Stimulated activated naive B cell treated with anti-CD40 and anti-IgM and Interleukin-4, amounts not matched to agents 10 μg/mL and 1 μg/mL and 100 μg/mL, for 72 hours (primary cell): ENCODE measurements at regions not wholly inside any gene's neighbourhood (a gene's known extent, or its start where the extent isn't known, plus 50 kb on each side); places are given as distances from the start of the nearest gene placed in this dataset.

ENCODE experiments used
- ATAC-seq, 2 donors: fragments of 150-1000 bp; cut with Tn5 transposase; replicated peaks; 2 replicates each; pipeline ENCODE4 v1.10.0; 2021; ENCODE audit warnings: moderate library complexity in 1 of 2
- DNase-seq: peaks from one replicate; pipeline ENCODE4 v3.0.0; 2021
- H3K27ac Mint-ChIP-seq: one replicate; pipeline ENCODE4 v1.8.0; 2022; ENCODE audit warnings: mild to moderate bottlenecking, mixed read lengths
- H3K27me3 Mint-ChIP-seq, 2 donors: one replicate each; pipeline ENCODE4 v1.8.0; 2022; ENCODE audit warnings: mixed read lengths in 2 of 2
- H3K36me3 Mint-ChIP-seq, 2 donors: one replicate each; pipeline ENCODE4 v1.8.0; 2022; ENCODE audit warnings: mixed read lengths in 2 of 2, mild to moderate bottlenecking in 1 of 2
- H3K4me1 Mint-ChIP-seq, 2 donors: one replicate each; pipeline ENCODE4 v1.8.0; 2022; ENCODE audit warnings: mixed read lengths in 2 of 2, mild to moderate bottlenecking in 1 of 2
- H3K4me3 Mint-ChIP-seq, 2 donors: one replicate each; pipeline ENCODE4 v1.8.0; 2022; ENCODE audit warnings: mild to moderate bottlenecking in 2 of 2, mixed read lengths in 2 of 2, moderate library complexity in 1 of 2
- H3K9me3 Mint-ChIP-seq, 2 donors: one replicate each; pipeline ENCODE4 v1.8.0; 2022; ENCODE audit warnings: mixed read lengths in 2 of 2, mild to moderate bottlenecking in 1 of 2

- DNase-seq (no peak), ATAC-seq (peak; percentile 48 to 59)
- Mint-ChIP-seq H3K27ac (no peak overlapping the region), H3K4me3 (no peak overlapping the region), H3K9me3 (no peaks in the 10 kb centered on the region), H3K27me3 (no peaks in the 10 kb centered on the region), H3K4me1 (no peaks in the 10 kb centered on the region), H3K36me3 (no peaks in the 10 kb centered on the region)
Observed at GRCh38 chr5:93800988-93801811, 59.8 kb upstream of the POU5F2 start.

DNA sequence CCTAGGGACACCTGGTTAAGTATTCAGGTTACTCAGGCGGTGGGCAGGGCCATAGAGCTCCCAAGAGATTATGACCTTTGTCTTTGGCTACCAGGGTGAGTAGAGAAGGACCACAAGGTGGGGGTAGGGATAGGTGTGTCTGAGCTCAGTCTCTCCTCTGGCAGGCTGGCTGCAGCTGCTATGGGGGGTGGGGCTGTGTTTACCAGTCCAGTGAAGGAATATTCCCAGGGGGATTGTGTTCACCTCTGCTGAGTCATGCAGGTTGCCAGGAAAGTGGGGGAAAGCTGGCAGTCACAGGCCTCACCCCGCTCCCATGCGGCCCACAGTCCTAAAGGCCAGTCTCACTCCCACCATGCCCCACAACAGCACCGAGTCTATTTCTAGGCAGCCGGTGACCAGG, 53.6 kb upstream of the POU5F2 start:
- Mint-ChIP-seq H3K27ac (no peak overlapping the region), H3K9me3 (no peaks in the 10 kb centered on the region), H3K27me3 (no peaks in the 10 kb centered on the region), H3K36me3 (peaks cover 15 to 21% of the 10 kb centered on the region in 2 donors), H3K4me1 (peaks cover 1 to 18% of the 10 kb centered on the region in 2 donors), H3K4me3 (no peak overlapping the region)
- DNase-seq (no peak), ATAC-seq (no peak)

DNA sequence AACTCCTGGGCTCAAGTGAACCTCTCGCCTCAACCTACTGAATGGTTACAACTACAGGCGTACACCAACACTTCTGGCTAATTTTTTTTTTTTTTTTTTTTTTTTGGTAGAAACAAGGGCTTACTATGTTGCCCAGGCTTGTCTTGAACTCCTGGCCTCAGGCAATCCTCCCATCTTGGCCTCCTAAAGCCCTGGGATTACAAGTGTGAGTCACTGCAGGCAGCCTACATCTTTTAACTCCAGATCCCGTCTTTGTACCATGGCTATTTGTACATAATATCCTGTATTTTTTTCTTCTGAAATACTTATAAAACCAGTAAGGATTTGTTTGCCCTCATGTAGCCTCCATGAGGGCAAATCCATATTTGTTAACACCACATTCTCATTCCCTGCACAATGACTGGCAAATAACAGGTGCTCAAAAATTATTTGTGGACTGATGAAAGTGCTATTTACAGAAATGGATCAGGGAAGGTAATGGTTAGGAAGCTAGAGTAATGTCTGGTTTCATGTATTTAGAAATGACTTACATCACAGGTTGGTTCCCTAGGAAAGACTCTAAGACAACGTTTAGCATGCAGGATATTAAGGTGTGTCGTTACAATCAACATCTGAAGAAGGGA, 51.9 kb upstream of the POU5F2 start:
- H3K36me3 Mint-ChIP-seq: peaks cover 15 to 21% of the 10 kb centered on the region in 2 donors
- no peak for DNase-seq
- peaks cover 1 to 18% of the 10 kb centered on the region in 2 donors for H3K4me1 Mint-ChIP-seq
- H3K27ac Mint-ChIP-seq: no peak overlapping the region
- ATAC-seq: no peak
- no peaks in the 10 kb centered on the region for H3K9me3 Mint-ChIP-seq
- no peaks in the 10 kb centered on the region for H3K27me3 Mint-ChIP-seq
- no peak overlapping the region for H3K4me3 Mint-ChIP-seq

DNA sequence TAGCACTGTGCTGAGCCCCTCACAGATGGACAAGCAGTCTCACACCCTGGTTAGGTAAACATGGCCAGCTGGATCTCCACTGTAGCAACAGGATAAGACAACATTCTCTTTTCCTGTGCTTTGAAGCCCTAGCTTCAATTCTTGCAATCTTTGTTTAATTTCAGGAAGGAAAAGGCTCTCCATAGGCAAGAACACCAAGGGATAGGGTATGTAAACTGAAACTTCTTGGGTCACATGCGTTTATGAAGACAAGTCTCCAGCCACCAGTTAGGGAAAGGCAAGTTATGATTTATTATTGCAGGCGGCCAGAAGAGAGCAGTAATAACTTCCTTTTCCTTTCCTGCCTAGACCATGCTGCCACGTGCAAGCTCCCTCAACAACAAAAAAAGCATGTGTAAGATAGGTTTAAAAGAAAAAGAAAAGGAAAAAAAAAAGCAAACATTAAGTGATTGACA, 50.1 kb upstream of the POU5F2 start:
- Mint-ChIP-seq H3K9me3 (no peaks in the 10 kb centered on the region), H3K4me3 (peak overlapping the region in 1 of 2 donors; percentile 29), H3K4me1 (peaks cover 1 to 18% of the 10 kb centered on the region in 2 donors), H3K27ac (no peak overlapping the region), H3K36me3 (peaks cover 15 to 21% of the 10 kb centered on the region in 2 donors), H3K27me3 (no peaks in the 10 kb centered on the region)
- DNase-seq (no peak), ATAC-seq (no peak)
